HCT116 (cell line): ENCODE measurements at regions not wholly inside any gene's neighbourhood (a gene's known extent, or its start where the extent isn't known, plus 50 kb on each side); places are given as distances from the start of the nearest gene placed in this dataset.

ENCODE experiments used
- CTCF ChIP-seq, 3 experiments: fragments of 200-600 bp in 1 of 3; sonication (generic) in 1 of 3; IDR thresholded peaks in 2 of 3; conservative IDR thresholded peaks in 1 of 3; 2 replicates each; pipeline ENCODE4 v1.5.1; 2012 to 2017; ENCODE audit warnings: low read depth in 2 of 3, low read length in 2 of 3, antibody characterized with exemption in 1 of 3, borderline replicate concordance in 1 of 3, control low read depth in 1 of 3, mild to moderate bottlenecking in 1 of 3, mixed read lengths in 1 of 3, mixed run types in 1 of 3, moderate library complexity in 1 of 3; ENCODE audit not compliant: insufficient read depth in 1 of 3
- EZH2 ChIP-seq: fragments of 200-600 bp; sonication (generic); IDR thresholded peaks from 2 replicates; pipeline ENCODE4 v1.6.1; 2017; ENCODE audit warnings: antibody characterized with exemption, mixed run types
- POLR2A ChIP-seq: IDR thresholded peaks from 2 replicates; pipeline ENCODE4 v1.7.0; 2011; ENCODE audit warnings: borderline replicate concordance; ENCODE audit not compliant: insufficient read depth, insufficient read length; ENCODE audit errors: extremely low read depth
- POLR2AphosphoS5 ChIP-seq: IDR thresholded peaks from 2 replicates; pipeline ENCODE4 v1.6.1; 2011; ENCODE audit warnings: mild to moderate bottlenecking, low read depth, low read length, moderate library complexity
- RAD21 ChIP-seq: IDR thresholded peaks from 2 replicates; pipeline ENCODE4 v1.6.1; 2012; ENCODE audit warnings: low read depth, mild to moderate bottlenecking
- SIN3A ChIP-seq: IDR thresholded peaks from 2 replicates; pipeline ENCODE4 v1.6.1; 2012; ENCODE audit warnings: low read depth
- SRF ChIP-seq: IDR thresholded peaks from 2 replicates; pipeline ENCODE4 v1.6.1; 2012; ENCODE audit warnings: low read depth
- TCF7L2 ChIP-seq: IDR thresholded peaks from 2 replicates; pipeline ENCODE4 v1.7.0; 2011; ENCODE audit warnings: borderline replicate concordance, inconsistent platforms; ENCODE audit not compliant: insufficient read depth, insufficient read length; ENCODE audit errors: extremely low read depth
- YY1 ChIP-seq: IDR thresholded peaks from 2 replicates; pipeline ENCODE4 v1.6.1; 2011; ENCODE audit warnings: low read length, low read depth, moderate library complexity, mild to moderate bottlenecking; ENCODE audit not compliant: insufficient replicate concordance; ENCODE audit errors: extremely low read depth
- ZFX ChIP-seq: fragments of 450-650 bp; IDR thresholded peaks from 2 replicates; pipeline ENCODE4 v1.6.1; 2017
- ZNF274 ChIP-seq: fragments of 200-500 bp; sonication (Bioruptor generic); IDR thresholded peaks from 2 replicates; pipeline ENCODE4 v1.6.1; 2014; ENCODE audit warnings: mild to moderate bottlenecking, low read depth, low read length, inconsistent platforms
- TF ChIP-seq, protein P1 (sequence below): IDR thresholded peaks from 2 replicates; pipeline ENCODE4 v1.6.1; 2012

GRCh38 chr2:239625156-239625845 lies 224.5 kb upstream of the HDAC4 start:
- TF ChIP-seq RAD21, result no peak
- no peak for TF ChIP-seq ZFX
- no peak for TF ChIP-seq ZNF274
- no peak for TF ChIP-seq SIN3A
- TF ChIP-seq CTCF (IDR thresholded peaks at IDR 0.05 in 2 of 3, conservative IDR thresholded peaks at IDR 0.05 in 1 of 3; ENCODE audit: borderline replicate concordance in 1 of 3, insufficient read depth in 1 of 3, low read depth in 2 of 3, low read length in 2 of 3), result no peak
- no peak for TF ChIP-seq POLR2AphosphoS5
- no peak for TF ChIP-seq SRF
- TF ChIP-seq, protein P1, sequence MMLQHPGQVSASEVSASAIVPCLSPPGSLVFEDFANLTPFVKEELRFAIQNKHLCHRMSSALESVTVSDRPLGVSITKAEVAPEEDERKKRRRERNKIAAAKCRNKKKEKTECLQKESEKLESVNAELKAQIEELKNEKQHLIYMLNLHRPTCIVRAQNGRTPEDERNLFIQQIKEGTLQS, result no peak
- TF ChIP-seq EZH2, result no peak
- TF ChIP-seq POLR2A, result no peak
- no peak for TF ChIP-seq YY1
- no peak for TF ChIP-seq TCF7L2
